Mucosa of rectum (tissue), 2 donors: ENCODE measurements at regions not wholly inside any gene's neighbourhood (a gene's known extent, or its start where the extent isn't known, plus 50 kb on each side); places are given as distances from the start of the nearest gene placed in this dataset.

Experiments
- H3K27ac ChIP-seq, 2 donors: one replicate each; pipeline ENCODE4 v1.7.0; 2013; ENCODE audit warnings: inconsistent platforms in 2 of 2, low read depth in 2 of 2, low read length in 2 of 2
- H3K27me3 ChIP-seq, 2 donors: one replicate each; pipeline ENCODE4 v1.7.0; 2013; ENCODE audit warnings: low read length in 2 of 2; ENCODE audit not compliant: control insufficient read depth in 2 of 2, insufficient read depth in 2 of 2
- H3K36me3 ChIP-seq, 2 donors: one replicate each; pipeline ENCODE4 v1.7.0; 2013; ENCODE audit warnings: low read length in 2 of 2; ENCODE audit not compliant: control insufficient read depth in 2 of 2, insufficient read depth in 2 of 2
- H3K4me1 ChIP-seq, 2 donors: one replicate each; pipeline ENCODE4 v1.7.0; 2013; ENCODE audit warnings: low read length in 2 of 2, mild to moderate bottlenecking in 1 of 2; ENCODE audit not compliant: control insufficient read depth in 2 of 2, insufficient read depth in 2 of 2
- H3K4me3 ChIP-seq, 2 donors: one replicate each; pipeline ENCODE4 v1.7.0; 2013; ENCODE audit warnings: low read length in 2 of 2
- H3K9ac ChIP-seq, 2 donors: one replicate each; pipeline ENCODE4 v1.7.0; 2013; ENCODE audit warnings: low read length in 2 of 2, low read depth in 1 of 2, mild to moderate bottlenecking in 1 of 2
- H3K9me3 ChIP-seq, 2 donors: one replicate each; pipeline ENCODE4 v1.7.0; 2013; ENCODE audit warnings: low read length in 2 of 2; ENCODE audit not compliant: control insufficient read depth in 2 of 2
- donor health status: healthy.
- donor health status: Normal muscosa, but diverticular disease.

DNA sequence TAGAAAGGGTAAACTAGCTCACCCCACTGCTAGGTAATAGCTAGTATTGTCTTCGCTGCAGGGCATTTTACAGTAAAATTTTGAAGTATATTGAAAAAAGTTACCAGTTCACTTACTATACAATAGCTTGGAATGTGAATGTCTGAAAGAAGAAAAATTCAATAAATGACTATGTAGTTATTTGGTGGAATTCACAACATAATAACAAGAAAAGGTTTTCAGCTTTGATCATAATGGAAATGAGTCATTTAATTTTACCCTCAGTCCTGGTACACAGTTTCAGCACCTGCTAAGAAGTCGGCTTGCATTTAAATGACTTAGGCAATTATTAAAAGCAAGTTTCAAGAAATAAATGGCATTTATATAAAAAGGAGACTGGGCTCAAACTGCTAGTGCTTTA lies 90.4 kb downstream of the NUP35 start:
- Histone ChIP-seq H3K4me1 (no peaks in the 10 kb centered on the region), H3K27me3 (no peaks in the 10 kb centered on the region), H3K4me3 (no peak overlapping the region), H3K9ac (no peak overlapping the region), H3K36me3 (no peaks in the 10 kb centered on the region), H3K9me3 (no peaks in the 10 kb centered on the region), H3K27ac (no peak overlapping the region)

DNA sequence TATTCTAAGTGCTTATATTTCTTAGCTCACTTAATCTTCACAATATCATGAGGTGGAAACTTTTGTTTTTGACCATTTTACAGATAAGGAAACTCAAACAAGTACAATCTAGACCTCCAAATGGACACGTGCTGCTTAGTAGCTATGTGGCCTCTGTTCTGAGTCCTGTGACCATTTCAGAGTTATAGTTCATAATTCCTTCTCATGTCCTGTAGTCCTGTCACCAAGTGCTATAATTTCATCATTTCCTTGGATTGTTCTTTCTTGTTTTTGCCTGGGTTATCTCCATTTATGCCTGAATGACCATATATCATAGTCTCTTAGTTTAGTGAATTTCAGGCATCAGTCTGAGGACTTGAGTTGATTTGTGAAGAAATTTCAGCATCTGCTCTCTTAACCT lies 91.7 kb downstream of the NUP35 start:
- no peaks in the 10 kb centered on the region for H3K27me3 ChIP-seq
- no peaks in the 10 kb centered on the region for H3K36me3 ChIP-seq
- no peaks in the 10 kb centered on the region for H3K4me1 ChIP-seq
- H3K4me3 ChIP-seq, result no peak overlapping the region
- H3K9me3 ChIP-seq, result no peaks in the 10 kb centered on the region
- H3K9ac ChIP-seq, result no peak overlapping the region
- no peak overlapping the region for H3K27ac ChIP-seq

DNA sequence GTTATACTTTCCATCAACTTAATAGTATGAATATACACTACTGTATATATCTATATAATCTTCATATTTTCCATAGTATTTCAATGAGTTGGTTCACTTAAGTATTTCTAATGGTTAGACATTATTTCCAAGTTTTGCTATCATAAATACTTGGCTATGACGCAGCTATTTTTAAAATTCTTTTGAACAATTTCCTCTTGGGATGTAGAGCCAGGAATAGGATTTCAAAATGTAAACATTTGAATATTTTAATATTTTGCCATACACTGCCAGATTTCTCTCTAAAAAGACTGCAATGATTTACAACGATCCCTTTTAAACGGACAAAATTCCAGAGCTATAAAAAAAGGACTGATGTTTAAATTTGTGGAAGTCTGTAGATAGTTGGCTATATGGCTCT lies 95.6 kb downstream of the NUP35 start:
- Histone ChIP-seq H3K9ac (no peak overlapping the region), H3K36me3 (no peaks in the 10 kb centered on the region), H3K27ac (no peak overlapping the region), H3K4me1 (no peaks in the 10 kb centered on the region), H3K27me3 (no peaks in the 10 kb centered on the region), H3K9me3 (no peaks in the 10 kb centered on the region), H3K4me3 (no peak overlapping the region)

DNA sequence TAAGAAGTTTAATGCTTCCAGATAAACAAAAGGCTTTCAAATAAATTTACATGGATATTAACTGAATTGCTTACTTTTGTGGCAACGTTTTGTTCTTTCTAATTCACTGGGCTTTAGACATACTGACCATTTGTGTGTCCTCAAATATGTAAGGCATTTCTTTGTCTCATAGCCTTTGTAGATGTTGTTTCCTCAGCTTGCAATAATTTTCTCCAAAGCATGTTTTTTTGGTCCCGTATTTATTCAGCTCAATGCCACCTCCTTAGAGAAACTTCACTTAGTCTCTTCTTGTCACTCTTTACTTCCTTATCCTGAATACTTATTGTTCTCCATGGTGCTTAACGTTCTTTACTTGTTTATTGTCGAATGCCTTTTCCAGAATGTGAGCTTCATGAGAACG lies 98.5 kb downstream of the NUP35 start:
- no peak overlapping the region for H3K4me3 ChIP-seq
- no peak overlapping the region for H3K27ac ChIP-seq
- H3K4me1 ChIP-seq, result no peaks in the 10 kb centered on the region
- H3K27me3 ChIP-seq, result no peaks in the 10 kb centered on the region
- no peaks in the 10 kb centered on the region for H3K9me3 ChIP-seq
- H3K9ac ChIP-seq, result no peak overlapping the region
- H3K36me3 ChIP-seq, result no peaks in the 10 kb centered on the region

DNA sequence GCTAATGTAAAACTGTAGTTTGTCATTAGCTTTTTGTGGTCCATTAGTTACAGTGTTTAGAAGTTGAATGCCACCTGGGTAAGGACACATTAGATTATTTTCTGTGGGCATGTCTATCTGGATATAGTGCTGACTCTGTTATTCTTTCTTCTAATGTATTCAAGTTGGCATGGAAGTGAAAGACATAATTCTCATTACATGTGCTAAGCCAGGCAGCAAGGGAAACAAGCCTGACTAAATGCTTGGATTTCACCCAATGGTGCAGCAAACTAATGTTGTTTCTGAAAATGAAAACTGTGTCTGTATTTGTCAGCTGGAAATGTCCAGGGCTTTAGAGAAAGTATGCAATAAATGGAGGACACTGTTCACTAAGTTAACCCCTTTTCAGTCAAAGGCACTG lies 100.7 kb downstream of the NUP35 start:
- Histone ChIP-seq H3K9ac (no peak overlapping the region), H3K27me3 (no peaks in the 10 kb centered on the region), H3K4me1 (no peaks in the 10 kb centered on the region), H3K36me3 (no peaks in the 10 kb centered on the region), H3K27ac (no peak overlapping the region), H3K9me3 (no peaks in the 10 kb centered on the region), H3K4me3 (no peak overlapping the region)

DNA sequence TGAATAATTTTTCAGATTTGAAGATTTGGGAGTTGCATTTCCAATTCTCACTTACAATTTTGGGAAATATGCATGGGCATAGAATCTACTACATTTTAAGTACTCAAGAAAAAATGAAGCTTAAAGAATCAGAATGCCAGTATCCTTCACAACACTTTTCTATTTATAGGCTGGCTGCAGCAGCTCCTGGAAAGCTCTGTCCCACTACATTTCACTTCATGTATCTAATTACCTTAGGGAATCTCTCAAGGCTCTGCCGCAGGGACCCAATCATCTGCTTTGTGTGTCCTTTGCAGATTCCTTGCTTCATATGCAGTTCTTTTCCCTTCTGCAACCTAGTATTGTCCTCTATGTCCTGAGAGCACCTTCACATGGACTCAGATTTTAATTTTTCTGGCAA lies 102.9 kb downstream of the NUP35 start:
- Histone ChIP-seq H3K9me3 (no peaks in the 10 kb centered on the region), H3K4me1 (no peaks in the 10 kb centered on the region), H3K27ac (no peak overlapping the region), H3K36me3 (no peaks in the 10 kb centered on the region), H3K9ac (no peak overlapping the region), H3K4me3 (no peak overlapping the region), H3K27me3 (no peaks in the 10 kb centered on the region)

DNA sequence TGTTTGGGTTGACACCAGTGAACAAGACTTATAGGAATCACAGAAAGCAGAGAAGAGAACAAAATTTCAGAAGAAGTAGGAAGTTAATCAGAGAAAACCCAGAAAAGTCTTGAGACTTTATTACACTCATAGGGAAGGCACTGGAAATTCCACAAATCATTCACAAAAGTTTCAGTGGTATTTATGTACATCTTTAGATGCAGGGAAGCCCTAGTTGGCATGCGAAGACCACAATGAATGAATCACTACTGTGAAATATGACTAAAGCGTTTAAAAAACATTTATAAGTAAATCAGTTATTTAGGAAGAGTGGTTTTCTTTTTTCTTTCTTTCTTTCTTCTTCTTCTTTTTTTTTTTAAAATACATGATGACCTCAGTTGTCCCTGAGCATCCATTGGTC lies 105.1 kb downstream of the NUP35 start:
- H3K9ac ChIP-seq, result no peak overlapping the region
- H3K9me3 ChIP-seq, result no peaks in the 10 kb centered on the region
- H3K27ac ChIP-seq, result no peak overlapping the region
- H3K4me1 ChIP-seq, result no peaks in the 10 kb centered on the region
- no peaks in the 10 kb centered on the region for H3K27me3 ChIP-seq
- H3K4me3 ChIP-seq, result no peak overlapping the region
- no peaks in the 10 kb centered on the region for H3K36me3 ChIP-seq

DNA sequence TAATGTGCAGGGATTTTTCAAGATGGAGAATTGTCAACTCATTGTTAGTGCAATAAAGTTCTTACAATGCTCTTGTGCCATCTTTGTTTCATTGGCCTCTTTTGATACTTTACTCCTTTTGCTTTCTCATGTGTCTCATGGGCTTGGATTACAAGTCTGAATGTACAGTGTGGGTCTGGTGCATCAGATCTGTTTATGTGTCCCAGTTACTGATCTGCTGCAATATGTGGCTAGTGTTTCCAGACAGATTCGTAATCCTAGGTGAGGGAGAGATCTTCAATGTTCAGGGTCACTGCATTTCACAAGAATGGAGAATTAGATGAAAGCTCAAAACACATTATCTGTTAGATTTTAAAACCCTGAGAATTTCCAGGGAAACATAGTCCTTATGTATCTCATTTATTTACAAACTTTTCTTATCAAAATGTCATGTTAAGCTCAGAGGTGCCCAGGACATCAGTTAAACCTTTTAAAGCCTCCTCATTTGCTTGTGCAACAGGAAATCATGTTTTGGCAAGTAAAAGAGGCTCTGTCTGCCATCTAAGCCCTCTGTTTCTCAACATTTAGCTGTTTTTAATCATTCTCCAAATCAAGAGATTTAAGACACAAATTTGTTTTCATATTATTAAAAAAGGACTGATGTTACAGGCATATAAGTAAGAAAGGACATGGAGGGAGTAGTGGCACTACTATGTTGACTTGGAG lies 108.1 kb downstream of the NUP35 start:
- Histone ChIP-seq H3K27me3 (no peaks in the 10 kb centered on the region), H3K36me3 (no peaks in the 10 kb centered on the region), H3K4me3 (no peak overlapping the region), H3K9me3 (no peaks in the 10 kb centered on the region), H3K27ac (no peak overlapping the region), H3K9ac (no peak overlapping the region), H3K4me1 (no peaks in the 10 kb centered on the region)

DNA sequence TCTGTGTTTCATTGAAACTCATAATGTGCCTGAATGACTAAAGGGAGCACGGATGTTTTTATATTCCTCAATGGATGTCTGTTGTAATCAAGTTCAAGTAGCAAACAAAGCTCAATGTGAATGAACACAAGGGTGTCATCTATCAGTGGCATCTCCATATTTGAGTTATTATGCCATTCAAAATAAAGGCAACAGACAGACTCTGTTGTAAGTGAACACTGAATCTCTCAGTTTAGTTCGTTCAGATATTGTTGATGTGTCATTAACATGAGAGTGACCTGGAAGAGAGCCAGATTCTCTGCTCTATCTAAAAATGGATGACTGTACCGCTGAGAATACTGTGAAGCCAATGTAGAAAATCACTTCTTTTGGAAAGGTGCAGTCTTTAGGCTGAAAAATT lies 118.7 kb downstream of the NUP35 start:
- no peaks in the 10 kb centered on the region for H3K36me3 ChIP-seq
- no peak overlapping the region for H3K27ac ChIP-seq
- no peak overlapping the region for H3K4me3 ChIP-seq
- no peak overlapping the region for H3K9ac ChIP-seq
- no peaks in the 10 kb centered on the region for H3K27me3 ChIP-seq
- H3K9me3 ChIP-seq, result no peaks in the 10 kb centered on the region
- no peaks in the 10 kb centered on the region for H3K4me1 ChIP-seq

DNA sequence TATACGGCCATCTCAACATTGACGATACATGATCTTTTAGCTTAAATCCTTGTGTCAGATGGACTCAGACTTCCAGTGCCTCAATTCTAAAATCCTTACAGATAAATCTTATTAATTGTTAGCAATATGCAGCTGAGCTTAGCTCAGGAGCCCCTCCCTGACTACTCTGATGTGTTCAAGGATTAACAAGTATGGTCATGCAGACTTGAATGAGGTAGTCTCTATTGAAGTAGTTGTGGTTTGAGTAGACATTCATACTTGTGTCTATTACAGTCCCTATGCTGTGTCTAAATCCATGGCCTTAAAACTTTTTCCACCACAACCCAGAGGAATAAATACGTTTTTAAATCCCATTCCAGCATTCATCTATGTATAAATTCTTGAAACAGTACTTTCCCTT lies 119.5 kb downstream of the NUP35 start:
- Histone ChIP-seq H3K9me3 (no peaks in the 10 kb centered on the region), H3K4me3 (no peak overlapping the region), H3K27me3 (no peaks in the 10 kb centered on the region), H3K9ac (no peak overlapping the region), H3K27ac (no peak overlapping the region), H3K4me1 (no peaks in the 10 kb centered on the region), H3K36me3 (no peaks in the 10 kb centered on the region)
